ENCODE measurements at regions not wholly inside any gene's neighbourhood (a gene's known extent, or its start where the extent isn't known, plus 50 kb on each side); places are given as distances from the start of the nearest gene placed in this dataset.

DNA sequence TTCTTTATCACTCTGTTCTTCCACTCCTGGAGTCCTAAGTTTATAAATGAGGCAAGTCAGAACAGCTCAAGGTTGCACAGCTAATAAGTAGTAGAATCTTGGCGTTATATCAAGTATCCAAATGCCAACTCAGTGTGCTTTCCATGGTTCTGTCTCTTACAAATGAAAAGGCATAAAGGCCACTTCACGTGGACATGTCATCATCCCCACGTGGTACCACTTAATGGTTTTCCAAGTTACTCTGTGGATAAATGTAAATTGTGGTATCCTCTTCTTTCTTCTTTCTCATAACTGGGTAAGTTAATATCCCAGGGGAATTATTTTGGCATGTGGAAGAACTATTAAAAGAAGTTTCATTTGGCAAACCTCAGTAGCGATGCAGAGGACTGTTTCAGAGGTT, 131.5 kb upstream of the L3MBTL4 start:
- ChIA-PET CTCF (interaction anchor here (0.6 kb wide), 1 partner anchor 1252 kb away, joined by 3 read pairs; no protein-coding TSS in a partner anchor), POLR2A (no interaction called here)
- Mint-ChIP-seq H3K9me3 (ENCODE audit: unreplicated experiment) (no peaks in the 10 kb centered on the region), H3K4me3 (ENCODE audit: unreplicated experiment) (no peak overlapping the region), H3K27ac (ENCODE audit: unreplicated experiment) (no peak overlapping the region), H3K4me1 (ENCODE audit: low read depth, unreplicated experiment) (no peaks in the 10 kb centered on the region), H3K36me3 (ENCODE audit: insufficient read depth, unreplicated experiment) (no peaks in the 10 kb centered on the region), H3K27me3 (ENCODE audit: insufficient read depth, unreplicated experiment) (no peaks in the 10 kb centered on the region)
- DNase-seq: no peak
- TF ChIP-seq, protein P1, sequence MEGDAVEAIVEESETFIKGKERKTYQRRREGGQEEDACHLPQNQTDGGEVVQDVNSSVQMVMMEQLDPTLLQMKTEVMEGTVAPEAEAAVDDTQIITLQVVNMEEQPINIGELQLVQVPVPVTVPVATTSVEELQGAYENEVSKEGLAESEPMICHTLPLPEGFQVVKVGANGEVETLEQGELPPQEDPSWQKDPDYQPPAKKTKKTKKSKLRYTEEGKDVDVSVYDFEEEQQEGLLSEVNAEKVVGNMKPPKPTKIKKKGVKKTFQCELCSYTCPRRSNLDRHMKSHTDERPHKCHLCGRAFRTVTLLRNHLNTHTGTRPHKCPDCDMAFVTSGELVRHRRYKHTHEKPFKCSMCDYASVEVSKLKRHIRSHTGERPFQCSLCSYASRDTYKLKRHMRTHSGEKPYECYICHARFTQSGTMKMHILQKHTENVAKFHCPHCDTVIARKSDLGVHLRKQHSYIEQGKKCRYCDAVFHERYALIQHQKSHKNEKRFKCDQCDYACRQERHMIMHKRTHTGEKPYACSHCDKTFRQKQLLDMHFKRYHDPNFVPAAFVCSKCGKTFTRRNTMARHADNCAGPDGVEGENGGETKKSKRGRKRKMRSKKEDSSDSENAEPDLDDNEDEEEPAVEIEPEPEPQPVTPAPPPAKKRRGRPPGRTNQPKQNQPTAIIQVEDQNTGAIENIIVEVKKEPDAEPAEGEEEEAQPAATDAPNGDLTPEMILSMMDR (IDR thresholded peaks at IDR 0.05; ENCODE audit: insufficient read depth in 1 of 2, low read depth in 1 of 2, low read length in 1 of 2, severe bottlenecking in 1 of 2, unreplicated experiment in 1 of 2): no peak
- no peaks in the 10 kb centered on the region for H3K36me3 ChIP-seq (ENCODE audit: control insufficient read depth, insufficient read depth, low read length)
- H3K27me3 ChIP-seq (replicated peaks; ENCODE audit: control insufficient read depth, insufficient read depth, low read length): no peaks in the 10 kb centered on the region
- H3K4me3 ChIP-seq (ENCODE audit: low read depth, low read length): no peak overlapping the region
- no TSS peak for BruUV-seq (replicated peaks)
- intact Hi-C loops (cut with micrococcal nuclease; ENCODE audit: unreplicated experiment): loop anchor here (10.0 kb wide), 1 partner anchor 629 kb away; no protein-coding TSS in a partner anchor
- 0 out of 2 replicates have a peak, but pooled peaks cover 11% of the 10 kb centered on the region for H3K9me3 ChIP-seq
- H3K4me1 ChIP-seq: no peaks in the 10 kb centered on the region

- Mint-ChIP-seq H3K4me1 (ENCODE audit: low read depth, unreplicated experiment) (no peaks in the 10 kb centered on the region), H3K9me3 (ENCODE audit: unreplicated experiment) (peaks cover 11% of the 10 kb centered on the region), H3K27ac (ENCODE audit: unreplicated experiment) (no peak overlapping the region), H3K36me3 (ENCODE audit: insufficient read depth, unreplicated experiment) (no peaks in the 10 kb centered on the region), H3K27me3 (ENCODE audit: insufficient read depth, unreplicated experiment) (no peaks in the 10 kb centered on the region), H3K4me3 (ENCODE audit: unreplicated experiment) (no peak overlapping the region)
- Histone ChIP-seq H3K4me1 (no peaks in the 10 kb centered on the region), H3K9me3 (0 out of 2 replicates have a peak, but pooled peaks cover 11% of the 10 kb centered on the region), H3K27me3 (replicated peaks; ENCODE audit: control insufficient read depth, insufficient read depth, low read length) (no peaks in the 10 kb centered on the region), H3K36me3 (ENCODE audit: control insufficient read depth, insufficient read depth, low read length) (no peaks in the 10 kb centered on the region), H3K4me3 (ENCODE audit: low read depth, low read length) (no peak overlapping the region)
- DNase-seq: no peak
- intact Hi-C loops (cut with micrococcal nuclease; ENCODE audit: unreplicated experiment): loop anchor here (10.0 kb wide), 1 partner anchor 627 kb away; no protein-coding TSS in a partner anchor
- ChIA-PET CTCF (no interaction called here), POLR2A (no interaction called here)
- TF ChIP-seq, protein P1 (IDR thresholded peaks at IDR 0.05; ENCODE audit: insufficient read depth in 1 of 2, low read depth in 1 of 2, low read length in 1 of 2, severe bottlenecking in 1 of 2, unreplicated experiment in 1 of 2): no peak
- no TSS peak for BruUV-seq (replicated peaks)
Measured at GRCh38 chr18:6547476-6547875, 132.8 kb upstream of the L3MBTL4 start.

GRCh38 chr18:6553234-6553900, 138.7 kb upstream of the L3MBTL4 start:
- Mint-ChIP-seq H3K9me3 (ENCODE audit: unreplicated experiment) (peaks cover 11% of the 10 kb centered on the region), H3K4me3 (ENCODE audit: unreplicated experiment) (no peak overlapping the region), H3K4me1 (ENCODE audit: low read depth, unreplicated experiment) (peaks cover 3% of the 10 kb centered on the region), H3K27ac (ENCODE audit: unreplicated experiment) (no peak overlapping the region), H3K36me3 (ENCODE audit: insufficient read depth, unreplicated experiment) (no peaks in the 10 kb centered on the region), H3K27me3 (ENCODE audit: insufficient read depth, unreplicated experiment) (no peaks in the 10 kb centered on the region)
- DNase-seq: no peak
- intact Hi-C loops (cut with micrococcal nuclease; ENCODE audit: unreplicated experiment): no loop called here
- BruUV-seq (replicated peaks): no TSS peak
- POLR2A ChIA-PET: no interaction called here
- TF ChIP-seq, protein P1 (IDR thresholded peaks at IDR 0.05; ENCODE audit: insufficient read depth in 1 of 2, low read depth in 1 of 2, low read length in 1 of 2, severe bottlenecking in 1 of 2, unreplicated experiment in 1 of 2): no peak
- Histone ChIP-seq H3K4me1 (0 out of 2 replicates have a peak, but pooled peaks cover 14% of the 10 kb centered on the region), H3K27me3 (replicated peaks; ENCODE audit: control insufficient read depth, insufficient read depth, low read length) (no peaks in the 10 kb centered on the region), H3K4me3 (ENCODE audit: low read depth, low read length) (no peak overlapping the region), H3K36me3 (ENCODE audit: control insufficient read depth, insufficient read depth, low read length) (no peaks in the 10 kb centered on the region), H3K9me3 (0 out of 2 replicates have a peak, but pooled peaks cover 6% of the 10 kb centered on the region)
- CTCF ChIA-PET: interaction anchor here (1.4 kb wide), 1 partner anchor 333 kb away, joined by 3 read pairs; no protein-coding TSS in a partner anchor

Measured in Caco-2 (cell line).